Ovary (tissue), 3 donors: ENCODE measurements at regions not wholly inside any gene's neighbourhood (a gene's known extent, or its start where the extent isn't known, plus 50 kb on each side); places are given as distances from the start of the nearest gene placed in this dataset.

Experiments
- POLR2A ChIP-seq: fragments of 450-650 bp; IDR thresholded peaks from one replicate; pipeline ENCODE4 v1.6.1; 2017; ENCODE audit warnings: antibody characterized with exemption, mild to moderate bottlenecking, moderate library complexity
- TF ChIP-seq, protein P1 (sequence below), 3 donors: fragments of 450-650 bp in 2 of 3; fragments of 200-600 bp in 1 of 3; IDR thresholded peaks; one replicate each; pipeline versions ENCODE4 v1.5.1 to v1.8.0; 2016 to 2022; ENCODE audit warnings: antibody characterized with exemption in 3 of 3, mild to moderate bottlenecking in 1 of 3
- donor health status: DM: no; HTN: no; CAD: no.

GRCh38 chr4:123952530-123953274 lies 556.1 kb downstream of the SPRY1 start:
- no peak for TF ChIP-seq POLR2A
- TF ChIP-seq, protein P1, sequence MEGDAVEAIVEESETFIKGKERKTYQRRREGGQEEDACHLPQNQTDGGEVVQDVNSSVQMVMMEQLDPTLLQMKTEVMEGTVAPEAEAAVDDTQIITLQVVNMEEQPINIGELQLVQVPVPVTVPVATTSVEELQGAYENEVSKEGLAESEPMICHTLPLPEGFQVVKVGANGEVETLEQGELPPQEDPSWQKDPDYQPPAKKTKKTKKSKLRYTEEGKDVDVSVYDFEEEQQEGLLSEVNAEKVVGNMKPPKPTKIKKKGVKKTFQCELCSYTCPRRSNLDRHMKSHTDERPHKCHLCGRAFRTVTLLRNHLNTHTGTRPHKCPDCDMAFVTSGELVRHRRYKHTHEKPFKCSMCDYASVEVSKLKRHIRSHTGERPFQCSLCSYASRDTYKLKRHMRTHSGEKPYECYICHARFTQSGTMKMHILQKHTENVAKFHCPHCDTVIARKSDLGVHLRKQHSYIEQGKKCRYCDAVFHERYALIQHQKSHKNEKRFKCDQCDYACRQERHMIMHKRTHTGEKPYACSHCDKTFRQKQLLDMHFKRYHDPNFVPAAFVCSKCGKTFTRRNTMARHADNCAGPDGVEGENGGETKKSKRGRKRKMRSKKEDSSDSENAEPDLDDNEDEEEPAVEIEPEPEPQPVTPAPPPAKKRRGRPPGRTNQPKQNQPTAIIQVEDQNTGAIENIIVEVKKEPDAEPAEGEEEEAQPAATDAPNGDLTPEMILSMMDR (IDR thresholded peaks at IDR 0.05) = no peak
